HepG2 (cell line): ENCODE measurements at regions not wholly inside any gene's neighbourhood (a gene's known extent, or its start where the extent isn't known, plus 50 kb on each side); places are given as distances from the start of the nearest gene placed in this dataset.

Source experiments
- GFI1 ChIP-seq: sonication (generic); formaldehyde crosslinking; IDR thresholded peaks from 2 replicates; pipeline ENCODE4 v1.5.0; 2020; ENCODE audit warnings: missing genetic modification reagents, mild to moderate bottlenecking, borderline replicate concordance
- KDM1A ChIP-seq: IDR thresholded peaks from 2 replicates; pipeline ENCODE4 v1.6.1; 2016; ENCODE audit warnings: missing compliant biosample characterization
- MAFG ChIP-seq: sonication (generic); formaldehyde crosslinking; IDR thresholded peaks from 2 replicates; pipeline ENCODE4 v1.5.1; 2020; ENCODE audit warnings: mild to moderate bottlenecking, missing genetic modification reagents
- PHF8 ChIP-seq: sonication (generic); formaldehyde crosslinking; IDR thresholded peaks from 2 replicates; pipeline ENCODE4 v1.5.0; 2020; ENCODE audit warnings: missing genetic modification reagents
- ZNF10 ChIP-seq: sonication (generic); formaldehyde crosslinking; IDR thresholded peaks from 2 replicates; pipeline ENCODE4 v1.4.0; 2020; ENCODE audit warnings: mild to moderate bottlenecking, low read depth, missing genetic modification reagents, borderline replicate concordance
- TF ChIP-seq, protein P1 (sequence below), 2 experiments: IDR thresholded peaks; 2 replicates each; pipeline ENCODE4 v1.6.1; 2011 to 2012; ENCODE audit warnings: low read length in 2 of 2, borderline replicate concordance in 1 of 2, low read depth in 1 of 2, mild to moderate bottlenecking in 1 of 2, moderate library complexity in 1 of 2
- TF ChIP-seq, protein P2 (sequence below): sonication (generic); formaldehyde crosslinking; IDR thresholded peaks from 2 replicates; pipeline ENCODE4 v1.8.1; 2022; ENCODE audit warnings: low read depth, mild to moderate bottlenecking, missing genetic modification reagents

DNA sequence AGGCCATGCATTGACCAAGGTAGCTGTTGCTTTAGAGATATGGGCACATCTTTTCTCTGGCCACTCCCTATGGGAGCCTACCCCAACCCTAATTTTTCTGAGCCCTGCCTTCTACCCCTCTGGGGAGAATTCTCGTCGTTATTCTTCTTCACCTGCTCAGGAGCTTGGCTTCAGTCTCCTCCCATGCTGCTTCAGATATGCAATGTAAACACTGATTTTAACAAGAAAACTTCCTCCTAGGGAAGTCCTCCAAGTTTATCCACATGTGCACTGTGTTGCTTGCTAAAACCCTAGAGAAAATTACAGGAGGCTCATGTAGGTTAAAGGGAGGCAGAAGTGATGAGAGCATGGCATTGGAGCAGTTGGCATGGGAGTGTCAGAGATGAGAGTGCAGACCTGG is 445.2 kb upstream of the MDFIC2 start:
- TF ChIP-seq, protein P1, sequence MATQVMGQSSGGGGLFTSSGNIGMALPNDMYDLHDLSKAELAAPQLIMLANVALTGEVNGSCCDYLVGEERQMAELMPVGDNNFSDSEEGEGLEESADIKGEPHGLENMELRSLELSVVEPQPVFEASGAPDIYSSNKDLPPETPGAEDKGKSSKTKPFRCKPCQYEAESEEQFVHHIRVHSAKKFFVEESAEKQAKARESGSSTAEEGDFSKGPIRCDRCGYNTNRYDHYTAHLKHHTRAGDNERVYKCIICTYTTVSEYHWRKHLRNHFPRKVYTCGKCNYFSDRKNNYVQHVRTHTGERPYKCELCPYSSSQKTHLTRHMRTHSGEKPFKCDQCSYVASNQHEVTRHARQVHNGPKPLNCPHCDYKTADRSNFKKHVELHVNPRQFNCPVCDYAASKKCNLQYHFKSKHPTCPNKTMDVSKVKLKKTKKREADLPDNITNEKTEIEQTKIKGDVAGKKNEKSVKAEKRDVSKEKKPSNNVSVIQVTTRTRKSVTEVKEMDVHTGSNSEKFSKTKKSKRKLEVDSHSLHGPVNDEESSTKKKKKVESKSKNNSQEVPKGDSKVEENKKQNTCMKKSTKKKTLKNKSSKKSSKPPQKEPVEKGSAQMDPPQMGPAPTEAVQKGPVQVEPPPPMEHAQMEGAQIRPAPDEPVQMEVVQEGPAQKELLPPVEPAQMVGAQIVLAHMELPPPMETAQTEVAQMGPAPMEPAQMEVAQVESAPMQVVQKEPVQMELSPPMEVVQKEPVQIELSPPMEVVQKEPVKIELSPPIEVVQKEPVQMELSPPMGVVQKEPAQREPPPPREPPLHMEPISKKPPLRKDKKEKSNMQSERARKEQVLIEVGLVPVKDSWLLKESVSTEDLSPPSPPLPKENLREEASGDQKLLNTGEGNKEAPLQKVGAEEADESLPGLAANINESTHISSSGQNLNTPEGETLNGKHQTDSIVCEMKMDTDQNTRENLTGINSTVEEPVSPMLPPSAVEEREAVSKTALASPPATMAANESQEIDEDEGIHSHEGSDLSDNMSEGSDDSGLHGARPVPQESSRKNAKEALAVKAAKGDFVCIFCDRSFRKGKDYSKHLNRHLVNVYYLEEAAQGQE (IDR thresholded peaks at IDR 0.05; ENCODE audit: borderline replicate concordance in 1 of 2, low read depth in 1 of 2, low read length in 2 of 2): no peak
- TF ChIP-seq, protein P2, sequence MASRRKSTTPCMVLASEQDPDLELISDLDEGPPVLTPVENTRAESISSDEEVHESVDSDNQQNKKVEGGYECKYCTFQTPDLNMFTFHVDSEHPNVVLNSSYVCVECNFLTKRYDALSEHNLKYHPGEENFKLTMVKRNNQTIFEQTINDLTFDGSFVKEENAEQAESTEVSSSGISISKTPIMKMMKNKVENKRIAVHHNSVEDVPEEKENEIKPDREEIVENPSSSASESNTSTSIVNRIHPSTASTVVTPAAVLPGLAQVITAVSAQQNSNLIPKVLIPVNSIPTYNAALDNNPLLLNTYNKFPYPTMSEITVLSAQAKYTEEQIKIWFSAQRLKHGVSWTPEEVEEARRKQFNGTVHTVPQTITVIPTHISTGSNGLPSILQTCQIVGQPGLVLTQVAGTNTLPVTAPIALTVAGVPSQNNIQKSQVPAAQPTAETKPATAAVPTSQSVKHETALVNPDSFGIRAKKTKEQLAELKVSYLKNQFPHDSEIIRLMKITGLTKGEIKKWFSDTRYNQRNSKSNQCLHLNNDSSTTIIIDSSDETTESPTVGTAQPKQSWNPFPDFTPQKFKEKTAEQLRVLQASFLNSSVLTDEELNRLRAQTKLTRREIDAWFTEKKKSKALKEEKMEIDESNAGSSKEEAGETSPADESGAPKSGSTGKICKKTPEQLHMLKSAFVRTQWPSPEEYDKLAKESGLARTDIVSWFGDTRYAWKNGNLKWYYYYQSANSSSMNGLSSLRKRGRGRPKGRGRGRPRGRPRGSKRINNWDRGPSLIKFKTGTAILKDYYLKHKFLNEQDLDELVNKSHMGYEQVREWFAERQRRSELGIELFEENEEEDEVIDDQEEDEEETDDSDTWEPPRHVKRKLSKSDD: no peak
- no peak for TF ChIP-seq MAFG (CRISPR knock-in tag)
- no peak for TF ChIP-seq KDM1A
- no peak for TF ChIP-seq PHF8
- no peak for TF ChIP-seq GFI1 (CRISPR knock-in tag)
- no peak for TF ChIP-seq ZNF10
